Neural progenitor cell (in vitro differentiated cells): ENCODE measurements at regions not wholly inside any gene's neighbourhood (a gene's known extent, or its start where the extent isn't known, plus 50 kb on each side); places are given as distances from the start of the nearest gene placed in this dataset.

ENCODE experiments used
- DNase-seq: peaks from one replicate; pipeline ENCODE4 v3.0.0-alpha.2; 2016; ENCODE audit warnings: low spot score
- H2AFZ ChIP-seq: fragments of 200-600 bp; sonication (generic); replicated peaks from 2 replicates; pipeline ENCODE4 v1.6.1; 2016; ENCODE audit warnings: antibody characterized with exemption
- H3F3A ChIP-seq: fragments of 200-600 bp; sonication (generic); 2 replicates; pipeline ENCODE4 v1.6.1; 2016; ENCODE audit warnings: antibody characterized with exemption, low read depth
- H3K27ac ChIP-seq: fragments of 200-600 bp; sonication (generic); 2 replicates; pipeline ENCODE4 v1.5.1; 2016; ENCODE audit warnings: mild to moderate bottlenecking
- H3K27me3 ChIP-seq: fragments of 200-600 bp; sonication (generic); 2 replicates; pipeline ENCODE4 v1.6.1; 2016; ENCODE audit warnings: mild to moderate bottlenecking, moderate library complexity
- H3K36me3 ChIP-seq: fragments of 200-600 bp; sonication (generic); 2 replicates; pipeline ENCODE4 v1.5.1; 2016
- H3K4me1 ChIP-seq: fragments of 200-600 bp; sonication (generic); 2 replicates; pipeline ENCODE4 v1.6.1; 2016; ENCODE audit warnings: mixed run types
- H3K4me2 ChIP-seq: fragments of 200-600 bp; sonication (generic); 2 replicates; pipeline ENCODE4 v1.6.1; 2016
- H3K4me3 ChIP-seq: fragments of 200-600 bp; sonication (generic); 2 replicates; pipeline ENCODE4 v1.5.1; 2016
- H3K79me2 ChIP-seq: fragments of 200-600 bp; sonication (generic); 2 replicates; pipeline ENCODE4 v1.6.1; 2016; ENCODE audit warnings: low read depth
- H3K9ac ChIP-seq: fragments of 200-600 bp; sonication (generic); 2 replicates; pipeline ENCODE4 v1.6.1; 2016
- H3K9me3 ChIP-seq: fragments of 200-600 bp; sonication (generic); 2 replicates; pipeline ENCODE4 v1.5.1; 2016; ENCODE audit warnings: low read depth
- H4K20me1 ChIP-seq: fragments of 200-600 bp; sonication (generic); 2 replicates; pipeline ENCODE4 v1.6.1; 2016; ENCODE audit warnings: low read depth
- H3K27ac Mint-ChIP-seq: 3 replicates; pipeline ENCODE4 v1.8.0; 2021; ENCODE audit warnings: mixed read lengths
- H3K27me3 Mint-ChIP-seq: 2 replicates; pipeline ENCODE4 v1.8.0; 2022; ENCODE audit warnings: low read depth, mild to moderate bottlenecking, inconsistent platforms, moderate library complexity, mixed read lengths; ENCODE audit not compliant: insufficient read depth
- H3K36me3 Mint-ChIP-seq: 3 replicates; pipeline ENCODE4 v1.8.0; 2021; ENCODE audit warnings: mixed read lengths
- H3K4me1 Mint-ChIP-seq: 3 replicates; pipeline ENCODE4 v1.8.0; 2021; ENCODE audit warnings: mixed read lengths
- H3K4me3 Mint-ChIP-seq: 3 replicates; pipeline ENCODE4 v1.8.0; 2021; ENCODE audit warnings: mild to moderate bottlenecking, moderate library complexity, mixed read lengths
- H3K9me3 Mint-ChIP-seq: 3 replicates; pipeline ENCODE4 v1.8.0; 2020; ENCODE audit warnings: mixed read lengths
- EZH2 ChIP-seq: fragments of 200-600 bp; sonication (generic); IDR thresholded peaks from 2 replicates; pipeline ENCODE4 v1.6.1; 2017; ENCODE audit warnings: antibody characterized with exemption, mild to moderate bottlenecking, moderate library complexity
- EZH2phosphoT487 ChIP-seq: fragments of 200-600 bp; sonication (generic); IDR thresholded peaks from 2 replicates; pipeline ENCODE4 v1.6.1; 2017; ENCODE audit warnings: antibody characterized with exemption
- TF ChIP-seq, protein P1 (sequence below): fragments of 200-600 bp; sonication (generic); IDR thresholded peaks from 2 replicates; pipeline ENCODE4 v1.5.1; 2017; ENCODE audit warnings: antibody characterized with exemption, mild to moderate bottlenecking

- H2AFZ ChIP-seq: no peak overlapping the region
- peaks cover 6% of the 10 kb centered on the region for H3K4me1 ChIP-seq
- Mint-ChIP-seq H3K9me3 (peaks cover 23% of the 10 kb centered on the region), H3K27me3 (peaks cover 2% of the 10 kb centered on the region), H3K27ac (peak overlapping the region; percentile 46), H3K4me1 (peaks cover 33% of the 10 kb centered on the region), H3K4me3 (no peak overlapping the region), H3K36me3 (peaks cover 5% of the 10 kb centered on the region)
- TF ChIP-seq EZH2phosphoT487 (no peak), EZH2 (no peak)
- TF ChIP-seq, protein P1, sequence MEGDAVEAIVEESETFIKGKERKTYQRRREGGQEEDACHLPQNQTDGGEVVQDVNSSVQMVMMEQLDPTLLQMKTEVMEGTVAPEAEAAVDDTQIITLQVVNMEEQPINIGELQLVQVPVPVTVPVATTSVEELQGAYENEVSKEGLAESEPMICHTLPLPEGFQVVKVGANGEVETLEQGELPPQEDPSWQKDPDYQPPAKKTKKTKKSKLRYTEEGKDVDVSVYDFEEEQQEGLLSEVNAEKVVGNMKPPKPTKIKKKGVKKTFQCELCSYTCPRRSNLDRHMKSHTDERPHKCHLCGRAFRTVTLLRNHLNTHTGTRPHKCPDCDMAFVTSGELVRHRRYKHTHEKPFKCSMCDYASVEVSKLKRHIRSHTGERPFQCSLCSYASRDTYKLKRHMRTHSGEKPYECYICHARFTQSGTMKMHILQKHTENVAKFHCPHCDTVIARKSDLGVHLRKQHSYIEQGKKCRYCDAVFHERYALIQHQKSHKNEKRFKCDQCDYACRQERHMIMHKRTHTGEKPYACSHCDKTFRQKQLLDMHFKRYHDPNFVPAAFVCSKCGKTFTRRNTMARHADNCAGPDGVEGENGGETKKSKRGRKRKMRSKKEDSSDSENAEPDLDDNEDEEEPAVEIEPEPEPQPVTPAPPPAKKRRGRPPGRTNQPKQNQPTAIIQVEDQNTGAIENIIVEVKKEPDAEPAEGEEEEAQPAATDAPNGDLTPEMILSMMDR: no peak
- no peaks in the 10 kb centered on the region for H4K20me1 ChIP-seq
- H3K27ac ChIP-seq: no peak overlapping the region
- no peaks in the 10 kb centered on the region for H3K27me3 ChIP-seq
- H3K9ac ChIP-seq: no peak overlapping the region
- H3K9me3 ChIP-seq: no peaks in the 10 kb centered on the region
- H3K79me2 ChIP-seq: no peaks in the 10 kb centered on the region
- H3K4me2 ChIP-seq: no peak overlapping the region
- no peak for DNase-seq
- H3K4me3 ChIP-seq: no peak overlapping the region
- H3F3A ChIP-seq: no peaks in the 10 kb centered on the region
- H3K36me3 ChIP-seq: no peaks in the 10 kb centered on the region
Observed at GRCh38 chr5:103435136-103435889, 127.3 kb downstream of the NUDT12 start.

GRCh38 chr5:103434057-103434456, 128.5 kb downstream of the NUDT12 start:
- no peaks in the 10 kb centered on the region for H3K79me2 ChIP-seq
- H3K9me3 ChIP-seq: no peaks in the 10 kb centered on the region
- Mint-ChIP-seq H3K27ac (no peak overlapping the region), H3K36me3 (no peaks in the 10 kb centered on the region), H3K9me3 (peaks cover 11% of the 10 kb centered on the region), H3K4me3 (no peak overlapping the region), H3K4me1 (peaks cover 33% of the 10 kb centered on the region), H3K27me3 (no peaks in the 10 kb centered on the region)
- DNase-seq: peak; percentile 61
- no peak overlapping the region for H3K4me3 ChIP-seq
- H3K36me3 ChIP-seq: no peaks in the 10 kb centered on the region
- no peaks in the 10 kb centered on the region for H3K27me3 ChIP-seq
- H3K4me2 ChIP-seq: no peak overlapping the region
- peaks cover 6% of the 10 kb centered on the region for H3K4me1 ChIP-seq
- no peak overlapping the region for H3K9ac ChIP-seq
- H2AFZ ChIP-seq: peak overlapping the region; percentile 79
- TF ChIP-seq, protein P1: no peak
- TF ChIP-seq EZH2 (no peak), EZH2phosphoT487 (no peak)
- H3F3A ChIP-seq: no peaks in the 10 kb centered on the region
- no peaks in the 10 kb centered on the region for H4K20me1 ChIP-seq
- no peak overlapping the region for H3K27ac ChIP-seq

GRCh38 chr5:103433211-103433610, 129.4 kb downstream of the NUDT12 start:
- Mint-ChIP-seq H3K4me3 (no peak overlapping the region), H3K4me1 (peaks cover 35% of the 10 kb centered on the region), H3K36me3 (no peaks in the 10 kb centered on the region), H3K27me3 (peaks cover 2% of the 10 kb centered on the region), H3K9me3 (peaks cover 6% of the 10 kb centered on the region), H3K27ac (peak overlapping the region; percentile 42)
- Histone ChIP-seq H3K27ac (no peak overlapping the region), H2AFZ (no peak overlapping the region), H3K4me2 (no peak overlapping the region), H3K36me3 (no peaks in the 10 kb centered on the region), H4K20me1 (no peaks in the 10 kb centered on the region), H3K4me1 (peaks cover 6% of the 10 kb centered on the region), H3K79me2 (no peaks in the 10 kb centered on the region), H3K9ac (no peak overlapping the region), H3K9me3 (no peaks in the 10 kb centered on the region), H3F3A (no peaks in the 10 kb centered on the region), H3K4me3 (no peak overlapping the region), H3K27me3 (no peaks in the 10 kb centered on the region)
- TF ChIP-seq, protein P1: no peak
- TF ChIP-seq EZH2phosphoT487: no peak
- no peak for TF ChIP-seq EZH2
- no peak for DNase-seq
